T-helper 2 cell treated with Interferon-gamma antibody and Interleukin-4, amounts not matched to agents 100 ng/mL and 5 ng/mL, for 36 hours (primary cell): ENCODE measurements at regions not wholly inside any gene's neighbourhood (a gene's known extent, or its start where the extent isn't known, plus 50 kb on each side); places are given as distances from the start of the nearest gene placed in this dataset.
"Not testable (repeated sequence)": the region's sequence is repeated elsewhere in the genome, so short reads cannot be mapped to it uniquely, and the experiment has no call there.

Source experiments
- intact Hi-C: fragments of 100-400 bp; cut with micrococcal nuclease; formaldehyde crosslinking; loops from one replicate; pipeline ENCODE4 v1.15.1; 2023

- intact Hi-C loops = no loop called here
These were observed 624.3 kb upstream of the GHITM start for GRCh38 chr10:83515001-83515400.

GRCh38 chr10:83516788-83517187 lies 622.5 kb upstream of the GHITM start:
- intact Hi-C loops = no loop called here

- intact Hi-C loops = no loop called here
These were observed 621.9 kb upstream of the GHITM start for GRCh38 chr10:83517456-83517855.

- intact Hi-C loops = no loop called here
These were observed 620.5 kb upstream of the GHITM start for GRCh38 chr10:83518779-83519178.

GRCh38 chr10:83520386-83520785 lies 618.9 kb upstream of the GHITM start:
- intact Hi-C loops = not testable (repeated sequence)

GRCh38 chr10:83522456-83522855 lies 616.9 kb upstream of the GHITM start:
- intact Hi-C loops = no loop called here

- intact Hi-C loops = no loop called here
These were observed 616.4 kb upstream of the GHITM start for GRCh38 chr10:83522881-83523386.

- intact Hi-C loops = no loop called here
These were observed 611.4 kb upstream of the GHITM start for GRCh38 chr10:83527934-83528333.

GRCh38 chr10:83533290-83533689 lies 606.0 kb upstream of the GHITM start:
- intact Hi-C loops = no loop called here

GRCh38 chr10:83536426-83536825 lies 602.9 kb upstream of the GHITM start:
- intact Hi-C loops = no loop called here

- intact Hi-C loops = no loop called here
These were observed 601.3 kb upstream of the GHITM start for GRCh38 chr10:83538047-83538446.

- intact Hi-C loops = no loop called here
These were observed 599.6 kb upstream of the GHITM start for GRCh38 chr10:83539528-83540308.

GRCh38 chr10:83541046-83541445 lies 598.3 kb upstream of the GHITM start:
- intact Hi-C loops = no loop called here

- intact Hi-C loops = no loop called here
These were observed 596.4 kb upstream of the GHITM start for GRCh38 chr10:83542774-83543411.

- intact Hi-C loops = no loop called here
These were observed 595.4 kb upstream of the GHITM start for GRCh38 chr10:83543691-83544462.

- intact Hi-C loops = no loop called here
These were observed 593.4 kb upstream of the GHITM start for GRCh38 chr10:83545901-83546391.

GRCh38 chr10:83551190-83551589 lies 588.1 kb upstream of the GHITM start:
- intact Hi-C loops = not testable (repeated sequence)

GRCh38 chr10:83553366-83553765 lies 585.9 kb upstream of the GHITM start:
- intact Hi-C loops = no loop called here

- intact Hi-C loops = no loop called here
These were observed 584.0 kb upstream of the GHITM start for GRCh38 chr10:83555264-83555663.

GRCh38 chr10:83562381-83562780 lies 576.9 kb upstream of the GHITM start:
- intact Hi-C loops = no loop called here

GRCh38 chr10:83564889-83565588 lies 574.3 kb upstream of the GHITM start:
- intact Hi-C loops = no loop called here
